Small intestine (tissue), 7 donors: ENCODE measurements at regions not wholly inside any gene's neighbourhood (a gene's known extent, or its start where the extent isn't known, plus 50 kb on each side); places are given as distances from the start of the nearest gene placed in this dataset.
"Not testable (repeated sequence)": the region's sequence is repeated elsewhere in the genome, so short reads cannot be mapped to it uniquely, and the experiment has no call there.

Source experiments
- DNase-seq, 2 donors: peaks; one replicate each; pipeline versions ENCODE4 v3.0.0 to v3.0.0-alpha.2; 2013
- FAIRE-seq: peaks from 2 replicates; lab custom pipeline; 2012; peaks lifted over from hg19 to GRCh38; lab: Jason Lieb, UNC
- H3K27ac ChIP-seq, 3 donors: one replicate each; pipeline ENCODE4 v1.5.1; 2013; ENCODE audit warnings: low read length in 2 of 3, mild to moderate bottlenecking in 2 of 3, control low read depth in 1 of 3, inconsistent platforms in 1 of 3, low read depth in 1 of 3, moderate library complexity in 1 of 3
- H3K27me3 ChIP-seq, 3 donors: one replicate each; pipeline ENCODE4 v1.6.1; 2013; ENCODE audit warnings: low read length in 3 of 3, inconsistent platforms in 1 of 3; ENCODE audit not compliant: control insufficient read depth in 3 of 3, insufficient read depth in 3 of 3
- H3K36me3 ChIP-seq, 3 donors: one replicate each; pipeline ENCODE4 v1.6.1; 2013; ENCODE audit warnings: low read length in 3 of 3, inconsistent platforms in 1 of 3, low read depth in 1 of 3, mild to moderate bottlenecking in 1 of 3, moderate library complexity in 1 of 3; ENCODE audit not compliant: control insufficient read depth in 3 of 3, insufficient read depth in 2 of 3
- H3K4me1 ChIP-seq, 3 donors: one replicate each; pipeline ENCODE4 v1.6.1; 2013; ENCODE audit warnings: low read length in 2 of 3, inconsistent platforms in 1 of 3, low read depth in 1 of 3, mild to moderate bottlenecking in 1 of 3, moderate library complexity in 1 of 3; ENCODE audit not compliant: control insufficient read depth in 3 of 3, insufficient read depth in 2 of 3
- H3K4me3 ChIP-seq, 3 donors: one replicate each; pipeline ENCODE4 v1.5.1; 2013; ENCODE audit warnings: low read length in 3 of 3, control low read depth in 1 of 3, inconsistent platforms in 1 of 3, low read depth in 1 of 3, mild to moderate bottlenecking in 1 of 3, moderate library complexity in 1 of 3
- H3K9me3 ChIP-seq, 2 donors: one replicate each; pipeline ENCODE4 v1.6.1; 2013; ENCODE audit warnings: low read depth in 1 of 2, low read length in 1 of 2; ENCODE audit not compliant: control insufficient read depth in 2 of 2, insufficient read depth in 1 of 2
- WGBS, 3 donors: extraction: QIAGEN DNeasy Blood & Tissue Kit; methylation state at CpG; one replicate each; pipeline ENCODE4 v1.1.7; 2013; 5-methylcytosine and 5-hydroxymethylcytosine counted together
- donor health status: healthy with polysubstance abuse.
- donor health status: control.
- donor health status: control.
- donor health status: Bipolar disorder and iron deficiency.
- donor health status: healthy.

DNA sequence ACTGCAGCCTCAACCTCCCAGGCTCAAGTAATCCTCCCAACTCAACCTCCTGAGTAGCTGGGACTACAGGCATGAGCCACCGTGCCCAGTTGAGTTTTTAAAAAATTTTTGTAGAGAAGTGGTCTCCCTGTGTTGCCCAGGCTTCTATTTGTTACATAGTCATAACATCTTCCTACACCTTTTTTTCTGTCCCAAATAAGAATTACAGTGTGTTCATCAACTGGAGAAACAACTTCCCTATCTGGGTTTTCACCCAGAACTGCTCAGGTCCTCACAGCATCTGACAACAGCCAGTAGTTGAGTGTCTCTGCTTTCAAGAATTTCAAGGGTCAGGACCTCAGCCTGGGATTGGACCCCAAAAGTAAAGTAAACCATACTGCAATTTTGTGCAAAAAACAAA is 235.2 kb upstream of the AMIGO2 start:
- Histone ChIP-seq H3K27ac (no peak overlapping the region), H3K4me1 (peaks cover 0 to 8% (median 4%) of the 10 kb centered on the region in 3 donors), H3K27me3 (no peaks in the 10 kb centered on the region), H3K4me3 (no peak overlapping the region), H3K36me3 (no peaks in the 10 kb centered on the region), H3K9me3 (peaks cover 0 to 4% of the 10 kb centered on the region in 2 donors)
- FAIRE-seq, result no peak
- 86 to 95% (median 94%) methylated on average over 1 of the region's 1 CpG for WGBS, 3 donors
- DNase-seq, result no peak

DNA sequence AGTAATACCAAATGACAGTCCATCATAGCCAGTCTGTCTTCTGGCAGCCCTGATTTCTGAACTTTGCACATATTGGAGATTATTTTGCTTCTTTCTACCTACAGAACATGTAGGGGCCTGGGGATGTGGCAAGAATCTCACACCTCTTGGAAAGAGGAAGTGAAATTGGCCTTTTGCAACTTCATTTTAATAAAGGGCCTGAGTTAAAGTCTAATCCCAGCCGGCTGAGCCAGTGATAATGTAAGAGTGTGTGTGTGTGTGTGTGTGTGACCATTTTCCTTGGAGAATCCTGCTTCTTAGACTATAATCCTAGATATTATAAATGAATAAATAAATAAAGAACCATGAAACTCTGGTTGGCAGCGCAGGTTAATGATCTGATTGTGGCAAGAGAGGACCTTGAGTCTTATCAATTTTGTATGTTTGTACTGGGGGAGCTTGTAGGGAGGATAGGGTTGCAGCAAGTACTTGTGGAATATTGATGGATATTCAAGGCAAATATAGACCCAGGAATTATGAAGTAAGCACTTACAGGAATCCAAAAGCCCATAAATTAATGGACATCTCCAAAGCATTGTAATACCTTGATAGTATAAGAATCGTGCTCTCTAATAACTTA is 233.2 kb upstream of the AMIGO2 start:
- H3K4me3 ChIP-seq, result no peak overlapping the region
- peaks cover 0 to 8% (median 4%) of the 10 kb centered on the region in 3 donors for H3K4me1 ChIP-seq
- WGBS, 3 donors, result 34 to 68% (median 42%) methylated on average over 3 of the region's 3 CpGs
- no peaks in the 10 kb centered on the region for H3K27me3 ChIP-seq
- H3K9me3 ChIP-seq, result peaks cover 0 to 4% of the 10 kb centered on the region in 2 donors
- DNase-seq, result peak; percentile 31 to 74
- no peak overlapping the region for H3K27ac ChIP-seq
- no peak for FAIRE-seq
- H3K36me3 ChIP-seq, result no peaks in the 10 kb centered on the region

DNA sequence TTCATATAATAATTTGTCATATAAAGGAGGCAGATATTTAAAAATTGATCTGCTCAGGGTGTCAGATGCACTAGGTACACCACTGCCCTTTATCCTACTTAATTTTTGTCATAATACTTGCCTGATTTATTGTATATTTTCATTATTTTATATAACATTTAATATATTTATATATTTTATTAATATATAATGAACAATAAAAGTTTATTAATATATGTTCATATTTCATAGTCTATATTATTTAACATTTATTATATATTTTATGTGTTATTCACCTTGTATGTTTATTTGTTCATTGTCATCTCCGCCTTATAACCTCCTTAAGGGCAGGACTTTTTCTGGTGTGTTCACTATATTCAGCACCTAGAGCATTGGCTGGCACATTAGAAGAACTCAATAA is 232.4 kb upstream of the AMIGO2 start:
- FAIRE-seq, result peak; percentile 30
- H3K27ac ChIP-seq, result no peak overlapping the region
- DNase-seq, result no peak
- H3K36me3 ChIP-seq, result no peaks in the 10 kb centered on the region
- no peaks in the 10 kb centered on the region for H3K27me3 ChIP-seq
- peaks cover 0 to 9% (median 4%) of the 10 kb centered on the region in 3 donors for H3K4me1 ChIP-seq
- H3K9me3 ChIP-seq, result peaks cover 0 to 4% of the 10 kb centered on the region in 2 donors
- WGBS, 3 donors, result 92 to 98% (median 97%) methylated on average over 1 of the region's 1 CpG
- no peak overlapping the region for H3K4me3 ChIP-seq

DNA sequence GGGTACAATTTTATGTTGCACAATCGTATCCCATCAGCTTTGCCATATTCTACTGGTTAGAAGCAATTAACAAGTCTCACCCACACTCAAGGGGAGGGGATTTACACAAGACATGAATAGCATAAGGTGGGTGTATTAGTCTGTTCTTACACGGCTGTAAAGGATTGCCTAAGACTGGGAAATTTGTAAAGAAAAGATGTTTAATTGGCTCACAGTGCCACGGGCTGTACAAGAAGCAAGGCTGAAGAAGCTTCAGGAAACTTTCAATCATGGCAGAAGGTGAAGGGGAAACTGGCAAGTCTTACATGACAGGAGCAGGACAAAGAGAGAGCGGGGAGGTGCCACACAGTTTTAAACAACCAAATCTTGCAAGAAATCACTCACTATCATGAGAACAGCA is 231.8 kb upstream of the AMIGO2 start:
- no peaks in the 10 kb centered on the region for H3K27me3 ChIP-seq
- no peak overlapping the region for H3K4me3 ChIP-seq
- H3K36me3 ChIP-seq, result no peaks in the 10 kb centered on the region
- no peak for FAIRE-seq
- no peak for DNase-seq
- no peak overlapping the region for H3K27ac ChIP-seq
- WGBS, 3 donors, result 84 to 90% (median 85%) methylated on average over 4 of the region's 4 CpGs
- peaks cover 0 to 4% of the 10 kb centered on the region in 2 donors for H3K9me3 ChIP-seq
- peaks cover 0 to 9% (median 2%) of the 10 kb centered on the region in 3 donors for H3K4me1 ChIP-seq

DNA sequence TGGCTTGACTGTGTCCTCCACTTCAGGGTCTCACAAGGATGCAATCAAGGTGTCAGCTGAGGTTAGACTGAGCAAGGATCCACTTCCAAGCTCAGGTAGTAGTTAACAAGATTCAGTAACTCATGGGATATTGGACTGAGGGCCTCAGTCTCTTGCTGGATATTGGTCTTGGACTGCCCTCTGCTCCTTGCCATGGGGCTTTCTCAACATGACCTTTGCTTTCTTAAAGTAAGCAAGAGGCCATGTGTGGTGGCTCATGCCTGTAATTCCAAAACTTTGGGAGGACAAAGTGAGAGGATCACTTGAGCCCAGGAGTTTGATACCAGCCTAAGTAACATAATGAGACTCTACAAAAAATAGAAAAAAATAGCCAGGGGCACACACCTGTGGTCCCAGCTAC is 231.3 kb upstream of the AMIGO2 start:
- Histone ChIP-seq H3K9me3 (peaks cover 0 to 4% of the 10 kb centered on the region in 2 donors), H3K36me3 (no peaks in the 10 kb centered on the region), H3K4me1 (peaks cover 0 to 9% (median 0%) of the 10 kb centered on the region in 3 donors), H3K4me3 (no peak overlapping the region), H3K27me3 (no peaks in the 10 kb centered on the region), H3K27ac (no peak overlapping the region)
- FAIRE-seq (no peak), DNase-seq (peak in 1 of 2 donors; percentile 54)

DNA sequence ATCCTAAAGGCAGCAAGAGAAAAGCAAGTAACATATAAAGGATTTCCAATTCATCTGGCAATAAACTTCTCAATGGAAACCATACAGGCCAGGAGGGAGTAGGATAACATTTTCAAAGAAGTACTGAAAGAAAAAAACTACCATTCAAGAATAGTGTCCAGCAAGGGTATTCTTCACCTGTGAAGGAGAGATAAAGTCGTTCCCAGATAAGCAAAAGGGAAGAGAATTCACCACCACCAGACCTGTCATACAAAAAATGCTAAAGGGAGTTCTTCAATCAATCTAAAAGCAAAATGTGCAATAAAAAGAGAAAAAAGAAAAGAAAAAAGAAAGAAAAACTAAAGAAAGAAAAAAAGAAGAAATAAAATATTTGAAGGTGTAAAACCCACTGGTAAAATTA is 228.9 kb upstream of the AMIGO2 start:
- H3K4me3 ChIP-seq, result no peak overlapping the region
- WGBS, 3 donors, result 53 to 85% (median 61%) methylated on average over 1 of the region's 1 CpG
- peaks cover 0 to 9% (median 0%) of the 10 kb centered on the region in 3 donors for H3K4me1 ChIP-seq
- H3K27ac ChIP-seq, result no peak overlapping the region
- no peak for FAIRE-seq
- no peak for DNase-seq
- peaks cover 0 to 4% of the 10 kb centered on the region in 2 donors for H3K9me3 ChIP-seq
- no peaks in the 10 kb centered on the region for H3K27me3 ChIP-seq
- H3K36me3 ChIP-seq, result no peaks in the 10 kb centered on the region

DNA sequence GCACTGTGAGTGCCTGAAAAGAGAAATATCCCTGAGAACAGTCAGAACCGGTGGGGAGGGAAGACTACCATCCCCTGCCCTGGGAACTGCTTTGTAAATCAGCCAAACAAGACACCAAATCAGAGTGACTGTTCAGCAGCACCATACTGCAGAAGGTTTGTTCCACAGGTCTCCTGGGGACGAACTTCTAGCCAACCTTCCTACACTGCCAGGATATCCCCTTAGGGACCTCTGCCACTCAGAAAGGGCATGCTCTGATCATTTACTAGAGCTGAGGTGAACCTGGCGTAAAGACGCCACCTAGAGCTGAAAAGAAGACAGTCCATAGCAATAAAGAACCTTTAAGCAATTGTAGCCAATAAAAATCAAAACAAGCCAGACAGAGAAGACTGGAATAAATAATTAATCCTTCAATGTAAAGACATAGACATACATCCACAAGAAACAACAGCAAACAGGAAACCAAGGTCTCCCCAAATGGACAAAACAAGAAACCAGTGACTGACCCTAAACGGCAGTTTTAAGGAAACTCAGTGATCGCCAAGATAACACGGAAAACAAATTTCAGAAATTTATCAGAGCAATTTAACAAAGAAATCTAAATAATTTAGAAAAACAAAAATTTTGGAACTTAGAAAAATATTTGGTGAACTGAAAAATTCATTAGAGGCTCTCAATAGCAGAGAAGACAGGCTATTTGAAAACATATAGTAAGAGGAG is 228.1 kb upstream of the AMIGO2 start:
- DNase-seq, result peak; percentile 58 to 75
- Histone ChIP-seq H3K27ac (no peak overlapping the region), H3K27me3 (no peaks in the 10 kb centered on the region), H3K36me3 (no peaks in the 10 kb centered on the region), H3K4me3 (no peak overlapping the region), H3K9me3 (peaks cover 0 to 4% of the 10 kb centered on the region in 2 donors), H3K4me1 (peaks cover 0 to 5% (median 0%) of the 10 kb centered on the region in 3 donors)
- no peak for FAIRE-seq
- WGBS, 3 donors, result 46 to 55% (median 47%) methylated on average over 7 of the region's 7 CpGs

DNA sequence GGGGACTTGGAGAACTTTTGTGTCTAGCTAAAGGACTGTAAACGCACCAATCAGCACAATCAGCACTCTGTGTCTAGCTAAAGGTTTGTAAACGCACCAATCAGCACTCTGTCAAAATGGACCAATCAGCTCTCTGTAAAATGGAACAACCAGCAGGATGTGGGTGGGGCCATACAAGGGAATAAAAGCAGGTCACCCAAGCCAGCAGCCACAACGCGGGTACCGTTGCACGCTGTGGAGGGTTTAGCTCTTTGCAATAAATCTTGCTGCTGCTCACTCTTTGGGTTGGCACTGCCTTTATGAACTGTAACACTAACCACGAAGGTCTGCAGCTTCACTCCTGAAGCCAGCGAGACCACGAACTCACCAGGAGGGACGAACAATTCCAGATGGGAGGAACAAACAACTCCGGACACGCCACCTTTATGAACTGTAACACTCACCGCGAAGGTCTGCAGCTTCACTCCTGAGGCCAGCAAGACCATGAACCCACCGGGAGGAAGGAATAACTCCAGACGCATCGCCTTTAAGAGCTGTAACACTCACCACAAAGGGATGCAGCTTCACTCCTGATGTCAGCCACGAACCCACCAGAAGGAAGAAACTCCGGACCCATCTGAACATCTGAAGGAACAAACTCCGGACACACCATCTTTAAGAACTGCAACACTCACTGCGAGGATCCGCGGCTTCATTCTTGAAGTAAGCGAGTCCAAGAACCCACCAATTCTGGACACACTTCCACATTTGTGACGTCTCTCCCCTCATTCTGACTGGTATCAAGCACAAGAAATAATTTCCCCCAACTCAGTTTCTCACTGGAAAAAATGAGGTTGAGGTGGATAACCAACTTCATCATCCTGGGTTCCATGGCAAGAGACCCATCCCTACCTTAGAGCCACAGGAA is 227.3 kb upstream of the AMIGO2 start:
- H3K4me3 ChIP-seq, H3K9me3 ChIP-seq, H3K4me1 ChIP-seq, DNase-seq, H3K27ac ChIP-seq, H3K36me3 ChIP-seq, FAIRE-seq, H3K27me3 ChIP-seq: not testable (repeated sequence)
- WGBS, 3 donors, result 78 to 87% (median 80%) methylated on average over 25 of the region's 25 CpGs
